Lower leg skin (tissue), 4 donors: ENCODE measurements at regions not wholly inside any gene's neighbourhood (a gene's known extent, or its start where the extent isn't known, plus 50 kb on each side); places are given as distances from the start of the nearest gene placed in this dataset.

ENCODE experiments used
- DNase-seq, 2 donors: peaks; one replicate each; pipeline ENCODE4 v3.0.0-alpha.2; 2019; ENCODE audit warnings: low spot score in 2 of 2
- H3K4me3 ChIP-seq: fragments of 200-600 bp; sonication (generic); 2 replicates; pipeline ENCODE4 v1.5.1; 2017; ENCODE audit warnings: mild to moderate bottlenecking, low read depth; ENCODE audit not compliant: poor library complexity, severe bottlenecking
- POLR2A ChIP-seq, 2 donors: fragments of 450-650 bp; IDR thresholded peaks; one replicate each; pipeline ENCODE4 v1.6.1; 2016 to 2017; ENCODE audit warnings: antibody characterized with exemption in 2 of 2, mild to moderate bottlenecking in 1 of 2, moderate library complexity in 1 of 2
- WGBS, 2 donors: methylation state at CpG; one replicate each; pipeline ENCODE4 v1.1.5; 2018; 5-methylcytosine and 5-hydroxymethylcytosine counted together
- intact Hi-C: fragments of 100-400 bp; cut with DNase I; formaldehyde crosslinking; loops from one replicate; pipeline ENCODE4 v1.15.0; 2023; ENCODE audit warnings: low total_unique reads
- TF ChIP-seq, protein P1 (sequence below), 3 donors: fragments of 450-650 bp; IDR thresholded peaks; one replicate each; pipeline ENCODE4 v1.5.1; 2016; ENCODE audit warnings: antibody characterized with exemption in 3 of 3, mild to moderate bottlenecking in 3 of 3, moderate library complexity in 2 of 3

GRCh38 chr5:107155707-107156106 is 515.0 kb downstream of the EFNA5 start:
- intact Hi-C loops = no loop called here
- no peak for DNase-seq
- TF ChIP-seq, protein P1, sequence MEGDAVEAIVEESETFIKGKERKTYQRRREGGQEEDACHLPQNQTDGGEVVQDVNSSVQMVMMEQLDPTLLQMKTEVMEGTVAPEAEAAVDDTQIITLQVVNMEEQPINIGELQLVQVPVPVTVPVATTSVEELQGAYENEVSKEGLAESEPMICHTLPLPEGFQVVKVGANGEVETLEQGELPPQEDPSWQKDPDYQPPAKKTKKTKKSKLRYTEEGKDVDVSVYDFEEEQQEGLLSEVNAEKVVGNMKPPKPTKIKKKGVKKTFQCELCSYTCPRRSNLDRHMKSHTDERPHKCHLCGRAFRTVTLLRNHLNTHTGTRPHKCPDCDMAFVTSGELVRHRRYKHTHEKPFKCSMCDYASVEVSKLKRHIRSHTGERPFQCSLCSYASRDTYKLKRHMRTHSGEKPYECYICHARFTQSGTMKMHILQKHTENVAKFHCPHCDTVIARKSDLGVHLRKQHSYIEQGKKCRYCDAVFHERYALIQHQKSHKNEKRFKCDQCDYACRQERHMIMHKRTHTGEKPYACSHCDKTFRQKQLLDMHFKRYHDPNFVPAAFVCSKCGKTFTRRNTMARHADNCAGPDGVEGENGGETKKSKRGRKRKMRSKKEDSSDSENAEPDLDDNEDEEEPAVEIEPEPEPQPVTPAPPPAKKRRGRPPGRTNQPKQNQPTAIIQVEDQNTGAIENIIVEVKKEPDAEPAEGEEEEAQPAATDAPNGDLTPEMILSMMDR (IDR thresholded peaks at IDR 0.05) = no peak
- TF ChIP-seq POLR2A (IDR thresholded peaks at IDR 0.05) = no peak
- WGBS, 2 donors = 80 to 81% methylated on average over 4 of the region's 4 CpGs
- no peak overlapping the region for H3K4me3 ChIP-seq

- no peak for DNase-seq
- 89 to 91% methylated on average over 6 of the region's 6 CpGs for WGBS, 2 donors
- intact Hi-C loops = no loop called here
- no peak overlapping the region for H3K4me3 ChIP-seq
- TF ChIP-seq, protein P1 (IDR thresholded peaks at IDR 0.05) = no peak
- TF ChIP-seq POLR2A (IDR thresholded peaks at IDR 0.05) = no peak
Measured at GRCh38 chr5:107154593-107154992, 516.1 kb downstream of the EFNA5 start.

- DNase-seq = no peak
- TF ChIP-seq, protein P1 (IDR thresholded peaks at IDR 0.05) = no peak
- TF ChIP-seq POLR2A (IDR thresholded peaks at IDR 0.05) = no peak
- intact Hi-C loops = no loop called here
- H3K4me3 ChIP-seq = no peak overlapping the region
- 49 to 51% methylated on average over 2 of the region's 2 CpGs for WGBS, 2 donors
Measured at GRCh38 chr5:107153283-107153682, 517.5 kb downstream of the EFNA5 start.

- intact Hi-C loops = no loop called here
- H3K4me3 ChIP-seq = no peak overlapping the region
- no peak for DNase-seq
- TF ChIP-seq POLR2A (IDR thresholded peaks at IDR 0.05) = no peak
- TF ChIP-seq, protein P1 (IDR thresholded peaks at IDR 0.05) = no peak
- WGBS, 2 donors = 43% methylated on average over 3 of the region's 3 CpGs
Measured at GRCh38 chr5:107149243-107150005, 521.3 kb downstream of the EFNA5 start.

- 36 to 63% methylated on average over 1 of the region's 1 CpG for WGBS, 2 donors
- no peak overlapping the region for H3K4me3 ChIP-seq
- no peak for DNase-seq
- intact Hi-C loops = no loop called here
- TF ChIP-seq, protein P1 (IDR thresholded peaks at IDR 0.05) = no peak
- no peak for TF ChIP-seq POLR2A (IDR thresholded peaks at IDR 0.05)
Measured at GRCh38 chr5:107147589-107147988, 523.1 kb downstream of the EFNA5 start.

- no peak for DNase-seq
- 72 to 77% methylated on average over 4 of the region's 4 CpGs for WGBS, 2 donors
- no peak overlapping the region for H3K4me3 ChIP-seq
- TF ChIP-seq, protein P1 (IDR thresholded peaks at IDR 0.05) = no peak
- no peak for TF ChIP-seq POLR2A (IDR thresholded peaks at IDR 0.05)
- intact Hi-C loops = no loop called here
Measured at GRCh38 chr5:107146901-107147300, 523.8 kb downstream of the EFNA5 start.
